ENCODE measurements at regions not wholly inside any gene's neighbourhood (a gene's known extent, or its start where the extent isn't known, plus 50 kb on each side); places are given as distances from the start of the nearest gene placed in this dataset.
A peak's percentile ranks its signal among the peaks of the same experiment; 100 is the strongest.

- Mint-ChIP-seq H3K9me3 (peaks cover 3% of the 10 kb centered on the region), H3K27ac (peak overlapping the region; percentile 3), H3K27me3 (ENCODE audit: insufficient read depth, low read depth) (peaks cover 12% of the 10 kb centered on the region), H3K36me3 (no peaks in the 10 kb centered on the region), H3K4me3 (no peak overlapping the region), H3K4me1 (peaks cover 4% of the 10 kb centered on the region)
- no peak overlapping the region for H3K4me3 ChIP-seq
- H3K27ac ChIP-seq = no peak overlapping the region
- H3K4me1 ChIP-seq = no peaks in the 10 kb centered on the region
- TF ChIP-seq EZH2phosphoT487 (IDR thresholded peaks at IDR 0.05) (no peak), EZH2 (IDR thresholded peaks at IDR 0.05) (no peak), CTCF (IDR thresholded peaks at IDR 0.05) (no peak)
- H3K9ac ChIP-seq = no peak overlapping the region
- H3K27me3 ChIP-seq = no peaks in the 10 kb centered on the region
- no peak overlapping the region for H2AFZ ChIP-seq (replicated peaks)
- H3K9me3 ChIP-seq (ENCODE audit: low read depth) = no peaks in the 10 kb centered on the region
- no peak overlapping the region for H3K4me2 ChIP-seq
- H3K36me3 ChIP-seq = no peaks in the 10 kb centered on the region
- H3F3A ChIP-seq (ENCODE audit: low read depth) = no peaks in the 10 kb centered on the region
- no peaks in the 10 kb centered on the region for H3K79me2 ChIP-seq (ENCODE audit: low read depth)
- DNase-seq (ENCODE audit: low spot score) = no peak
- no peaks in the 10 kb centered on the region for H4K20me1 ChIP-seq (ENCODE audit: low read depth)
These were observed 174.2 kb upstream of the INHBA start for GRCh38 chr7:41877118-41877517.

GRCh38 chr7:41875513-41875912 is 172.6 kb upstream of the INHBA start:
- no peak overlapping the region for H3K27ac ChIP-seq
- no peaks in the 10 kb centered on the region for H4K20me1 ChIP-seq (ENCODE audit: low read depth)
- no peak overlapping the region for H3K9ac ChIP-seq
- H3K4me3 ChIP-seq = no peak overlapping the region
- no peak overlapping the region for H3K4me2 ChIP-seq
- no peaks in the 10 kb centered on the region for H3K4me1 ChIP-seq
- Mint-ChIP-seq H3K9me3 (peaks cover under 1% of the 10 kb centered on the region), H3K36me3 (no peaks in the 10 kb centered on the region), H3K27ac (no peak overlapping the region), H3K4me3 (no peak overlapping the region), H3K27me3 (ENCODE audit: insufficient read depth, low read depth) (peaks cover 12% of the 10 kb centered on the region), H3K4me1 (peaks cover 4% of the 10 kb centered on the region)
- TF ChIP-seq EZH2 (IDR thresholded peaks at IDR 0.05) (no peak), EZH2phosphoT487 (IDR thresholded peaks at IDR 0.05) (no peak), CTCF (IDR thresholded peaks at IDR 0.05) (no peak)
- H3K36me3 ChIP-seq = no peaks in the 10 kb centered on the region
- no peaks in the 10 kb centered on the region for H3K9me3 ChIP-seq (ENCODE audit: low read depth)
- H2AFZ ChIP-seq (replicated peaks) = no peak overlapping the region
- no peaks in the 10 kb centered on the region for H3K79me2 ChIP-seq (ENCODE audit: low read depth)
- no peaks in the 10 kb centered on the region for H3F3A ChIP-seq (ENCODE audit: low read depth)
- no peak for DNase-seq (ENCODE audit: low spot score)
- H3K27me3 ChIP-seq = no peaks in the 10 kb centered on the region

GRCh38 chr7:41874201-41874785 is 171.4 kb upstream of the INHBA start:
- H3K27me3 ChIP-seq = no peaks in the 10 kb centered on the region
- H3K27me3 Mint-ChIP-seq (ENCODE audit: insufficient read depth, low read depth) = peaks cover 12% of the 10 kb centered on the region
- TF ChIP-seq EZH2phosphoT487 (IDR thresholded peaks at IDR 0.05) (no peak), CTCF (IDR thresholded peaks at IDR 0.05) (no peak), EZH2 (IDR thresholded peaks at IDR 0.05) (no peak)
- H3K9me3 Mint-ChIP-seq = no peaks in the 10 kb centered on the region
- no peak overlapping the region for H2AFZ ChIP-seq (replicated peaks)
- no peak overlapping the region for H3K27ac ChIP-seq
- no peak for DNase-seq (ENCODE audit: low spot score)
- peaks cover 4% of the 10 kb centered on the region for H3K4me1 Mint-ChIP-seq
- H3K9me3 ChIP-seq (ENCODE audit: low read depth) = no peaks in the 10 kb centered on the region
- no peaks in the 10 kb centered on the region for H3K79me2 ChIP-seq (ENCODE audit: low read depth)
- no peaks in the 10 kb centered on the region for H3K36me3 Mint-ChIP-seq
- H3K4me1 ChIP-seq = no peaks in the 10 kb centered on the region
- no peak overlapping the region for H3K9ac ChIP-seq
- no peak overlapping the region for H3K27ac Mint-ChIP-seq
- H3K4me3 Mint-ChIP-seq = no peak overlapping the region
- H3K4me3 ChIP-seq = no peak overlapping the region
- no peak overlapping the region for H3K4me2 ChIP-seq
- H4K20me1 ChIP-seq (ENCODE audit: low read depth) = no peaks in the 10 kb centered on the region
- H3F3A ChIP-seq (ENCODE audit: low read depth) = no peaks in the 10 kb centered on the region
- no peaks in the 10 kb centered on the region for H3K36me3 ChIP-seq

Measured in neural progenitor cell (in vitro differentiated cells).